Activated CD4-positive, alpha-beta T cell treated with anti-CD3 and anti-CD28 coated beads, Interleukin-2, amount 50 U/mL, for 1 hour (primary cell): ENCODE measurements at regions not wholly inside any gene's neighbourhood (a gene's known extent, or its start where the extent isn't known, plus 50 kb on each side); places are given as distances from the start of the nearest gene placed in this dataset.
"Not testable (repeated sequence)": the region's sequence is repeated elsewhere in the genome, so short reads cannot be mapped to it uniquely, and the experiment has no call there.

Experiments used
- DNase-seq: peaks from one replicate; pipeline ENCODE4 v3.0.0-alpha.2; 2020

- not testable (repeated sequence) for DNase-seq
These were observed 180.3 kb downstream of the PDGFRA start for GRCh38 chr4:54409270-54409817.

DNA sequence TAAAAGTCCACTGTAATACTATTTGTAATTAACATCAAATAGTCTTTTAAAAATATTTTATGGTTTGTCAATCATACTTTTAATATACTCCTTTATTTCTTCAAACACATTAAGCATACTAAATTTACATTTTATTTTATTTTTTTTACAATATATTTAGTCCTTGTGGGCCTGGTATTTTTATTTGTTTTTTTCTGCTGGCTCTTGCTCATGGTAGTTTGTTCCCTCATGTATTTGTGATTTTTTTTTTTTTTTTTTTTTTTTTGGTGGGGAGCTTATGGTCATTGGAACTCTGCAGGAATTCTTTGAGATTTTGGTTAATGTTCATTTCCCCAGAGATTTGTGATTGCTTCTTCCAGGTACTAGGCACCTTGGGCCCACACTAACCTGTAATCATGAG, 185.5 kb downstream of the PDGFRA start:
- no peak for DNase-seq

- no peak for DNase-seq
These were observed 188.4 kb downstream of the PDGFRA start for GRCh38 chr4:54417476-54417875.

DNA sequence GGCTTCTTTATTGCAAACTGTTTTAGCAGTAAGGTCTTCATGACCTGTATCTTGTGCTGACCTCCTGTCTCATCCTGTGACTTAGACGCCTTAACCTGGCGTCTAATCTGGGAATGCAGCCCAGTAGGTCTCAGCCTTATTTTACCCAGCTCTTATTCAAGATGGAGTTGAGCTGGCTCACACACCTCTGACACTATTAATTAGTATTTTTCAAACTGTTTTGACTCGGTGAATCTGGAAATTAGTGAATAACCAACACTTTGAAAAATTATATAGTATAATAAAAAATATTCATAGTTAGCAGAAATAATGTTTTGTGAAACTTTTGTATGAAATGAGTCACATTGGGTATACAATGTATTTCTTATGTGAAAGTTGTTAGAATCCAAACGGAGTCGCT, 189.4 kb downstream of the PDGFRA start:
- DNase-seq = no peak

GRCh38 chr4:54423066-54423465, 194.0 kb downstream of the PDGFRA start:
- DNase-seq = no peak

DNA sequence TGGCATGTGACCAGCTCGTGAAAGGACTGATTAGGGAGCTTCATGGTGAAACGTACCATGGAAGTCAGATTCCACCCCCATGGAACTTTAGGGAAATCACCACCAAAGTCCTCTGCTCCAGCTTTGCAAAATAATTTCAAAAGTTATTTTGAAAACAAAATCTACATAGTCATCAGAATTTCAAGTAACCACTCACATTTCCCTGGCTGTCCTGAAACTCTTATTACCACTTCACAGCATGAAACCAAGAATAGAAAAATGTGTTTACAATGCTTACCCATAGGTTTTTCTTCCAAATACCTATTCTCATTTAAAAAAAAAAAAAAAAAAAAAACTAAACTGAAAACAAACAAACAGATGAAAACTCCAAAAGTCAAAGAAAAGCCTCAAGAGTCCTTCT, 198.7 kb downstream of the PDGFRA start:
- DNase-seq = no peak

DNA sequence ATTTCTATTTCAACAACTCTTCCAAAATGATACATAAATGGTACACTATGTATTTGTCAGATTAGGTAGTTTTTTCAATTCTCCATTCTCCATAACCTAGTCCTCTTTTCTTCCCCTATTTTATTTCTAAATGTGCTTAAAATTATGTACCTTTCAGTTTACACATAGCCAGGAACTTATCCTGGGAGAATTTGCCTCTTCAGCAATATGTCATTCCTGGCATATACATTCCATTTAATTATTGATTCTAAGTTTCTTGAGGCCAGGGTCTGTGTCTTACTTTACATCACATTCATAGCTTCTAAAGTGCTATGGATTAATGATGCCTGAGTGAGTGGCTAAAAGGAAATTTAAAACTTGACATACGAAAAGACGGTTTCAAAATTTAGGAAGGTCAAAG, 199.8 kb downstream of the PDGFRA start:
- no peak for DNase-seq

DNA sequence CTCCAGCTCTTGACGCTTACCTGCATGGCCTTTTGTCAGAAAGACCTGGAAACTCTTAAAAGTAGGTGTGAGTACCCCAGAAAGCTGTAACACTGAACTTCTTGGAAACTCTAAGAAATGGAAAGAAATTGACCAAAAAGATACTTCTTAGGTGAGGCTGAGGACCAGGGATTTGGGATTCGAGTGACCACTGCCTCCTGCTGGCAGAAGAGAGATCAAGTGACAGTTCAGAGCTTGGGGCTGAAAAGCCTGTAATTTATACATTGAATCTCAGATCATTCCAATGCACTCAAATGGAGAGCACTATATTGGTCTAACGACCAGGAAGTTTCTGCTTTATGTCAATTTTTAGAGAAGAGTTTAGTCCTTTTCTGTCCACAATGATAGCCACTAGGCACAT, 204.6 kb downstream of the PDGFRA start:
- no peak for DNase-seq

- no peak for DNase-seq
These were observed 210.7 kb downstream of the PDGFRA start for GRCh38 chr4:54439831-54440243.

DNA sequence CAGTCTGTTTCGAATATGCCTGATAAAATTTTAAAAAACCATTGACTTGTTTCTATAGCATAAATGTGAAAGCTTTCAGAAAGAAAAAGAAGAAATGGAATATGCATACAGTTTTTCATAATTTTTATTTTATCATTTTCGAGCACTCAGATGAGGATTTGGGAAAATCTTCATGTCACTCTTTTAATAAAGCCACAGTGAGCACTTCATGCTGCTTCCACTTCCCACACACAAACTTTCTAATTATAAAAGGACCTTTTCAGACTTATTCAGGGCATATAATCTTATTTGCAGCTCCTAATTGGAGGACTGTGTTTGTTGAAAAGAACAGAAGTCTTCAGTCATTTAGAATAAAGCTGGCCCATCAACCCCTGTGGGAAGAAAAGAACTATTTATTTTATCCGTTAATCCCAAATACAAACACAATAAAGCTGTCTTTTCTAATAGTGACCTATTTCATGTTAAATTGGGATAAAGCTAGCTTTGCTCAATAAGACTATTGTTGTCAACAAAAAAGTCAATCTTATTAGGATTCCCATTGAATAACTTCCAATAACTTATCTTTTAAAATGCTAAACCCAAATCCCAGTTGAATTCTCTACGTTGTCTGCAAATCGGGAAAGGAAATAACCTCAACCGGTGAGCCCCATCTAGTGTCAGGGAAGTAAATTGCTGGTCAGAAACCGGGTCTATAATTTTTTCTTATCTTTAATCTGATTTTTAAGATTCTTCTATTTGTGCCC, 211.5 kb downstream of the PDGFRA start:
- no peak for DNase-seq

- DNase-seq = no peak
These were observed 211.9 kb upstream of the KIT start for GRCh38 chr4:54445866-54446265.

DNA sequence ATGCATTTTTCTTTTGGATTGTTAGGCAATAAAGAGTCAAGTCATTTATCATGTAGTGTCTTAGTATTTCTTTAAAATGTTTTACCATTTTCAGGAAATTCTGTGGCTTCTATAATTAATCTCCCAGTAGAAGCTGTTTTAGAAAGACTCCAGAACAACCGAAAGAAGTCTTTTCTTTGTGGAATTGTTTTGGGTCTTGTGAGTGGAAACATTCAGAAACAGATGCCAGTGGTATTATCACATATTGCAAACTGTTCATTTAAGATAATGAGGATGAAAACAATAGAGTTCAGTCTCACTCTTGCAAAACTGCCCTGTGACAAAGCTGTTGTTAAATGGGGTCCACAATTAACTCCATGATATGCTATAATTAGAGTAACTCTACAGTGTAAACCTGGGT, 211.2 kb upstream of the KIT start:
- no peak for DNase-seq

DNA sequence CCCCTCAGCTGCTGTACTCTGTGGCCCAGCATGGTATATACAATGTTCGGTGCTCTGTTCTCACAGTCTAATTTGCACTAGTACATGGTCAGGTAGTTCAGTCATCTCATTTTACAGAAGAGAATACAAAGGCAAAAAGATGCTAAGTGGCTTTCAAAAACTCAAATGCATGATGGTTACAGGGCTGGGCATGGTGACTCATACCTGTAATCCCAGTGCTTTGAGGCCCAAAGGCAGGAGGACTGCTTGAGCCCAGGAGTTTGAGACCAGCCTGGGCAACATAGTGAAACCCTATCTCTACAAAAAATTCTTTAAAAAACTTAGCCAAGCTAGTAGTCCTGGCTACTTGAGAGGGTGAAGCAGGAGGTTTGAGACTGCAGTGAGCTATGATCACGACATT, 210.5 kb upstream of the KIT start:
- no peak for DNase-seq

DNA sequence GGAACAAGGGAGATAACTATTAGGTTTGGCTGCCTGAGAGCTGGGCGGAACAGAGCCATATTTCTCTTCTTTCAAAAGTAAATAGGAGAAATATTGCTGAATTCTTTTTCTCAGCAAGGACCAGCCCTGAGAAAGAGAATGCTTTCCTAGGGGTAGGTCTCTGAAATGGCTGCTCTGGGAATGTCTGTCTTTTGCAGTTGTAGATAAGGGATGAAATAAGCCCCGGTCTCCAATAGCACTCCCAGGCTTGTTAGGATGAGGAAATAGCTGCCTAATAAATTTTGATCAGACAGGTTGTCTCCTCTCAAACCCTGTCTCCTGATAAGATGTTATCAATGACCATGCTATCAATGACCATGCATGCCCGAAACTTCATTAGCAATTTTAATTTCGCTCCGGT, 207.8 kb upstream of the KIT start:
- DNase-seq = no peak

GRCh38 chr4:54466960-54467359, 190.8 kb upstream of the KIT start:
- not testable (repeated sequence) for DNase-seq

DNA sequence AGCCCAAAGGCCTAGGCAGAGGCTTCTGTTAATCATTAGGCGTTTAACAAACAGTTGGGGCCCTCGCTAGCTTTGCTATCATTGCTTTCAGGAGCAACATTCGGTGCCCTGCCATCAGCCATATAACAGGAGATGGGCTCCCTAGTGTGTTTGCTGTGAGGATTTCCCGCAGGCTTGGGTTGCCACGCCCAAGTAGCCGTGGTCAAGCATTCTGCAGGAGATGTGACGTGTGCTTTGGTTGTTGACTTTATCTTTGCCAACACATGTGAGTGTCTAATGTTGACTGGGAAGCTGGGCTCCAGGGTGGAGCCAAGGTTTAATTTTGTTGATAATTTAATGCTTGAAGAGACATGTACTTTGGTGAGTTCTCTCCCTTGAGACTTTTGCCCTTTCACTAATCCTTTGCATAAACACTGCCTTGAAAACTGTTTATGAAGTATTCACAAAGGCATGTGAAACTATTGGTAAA, 184.6 kb upstream of the KIT start:
- DNase-seq = no peak

- DNase-seq = no peak
These were observed 184.0 kb upstream of the KIT start for GRCh38 chr4:54473798-54474197.

- no peak for DNase-seq
These were observed 182.2 kb upstream of the KIT start for GRCh38 chr4:54475546-54475945.

DNA sequence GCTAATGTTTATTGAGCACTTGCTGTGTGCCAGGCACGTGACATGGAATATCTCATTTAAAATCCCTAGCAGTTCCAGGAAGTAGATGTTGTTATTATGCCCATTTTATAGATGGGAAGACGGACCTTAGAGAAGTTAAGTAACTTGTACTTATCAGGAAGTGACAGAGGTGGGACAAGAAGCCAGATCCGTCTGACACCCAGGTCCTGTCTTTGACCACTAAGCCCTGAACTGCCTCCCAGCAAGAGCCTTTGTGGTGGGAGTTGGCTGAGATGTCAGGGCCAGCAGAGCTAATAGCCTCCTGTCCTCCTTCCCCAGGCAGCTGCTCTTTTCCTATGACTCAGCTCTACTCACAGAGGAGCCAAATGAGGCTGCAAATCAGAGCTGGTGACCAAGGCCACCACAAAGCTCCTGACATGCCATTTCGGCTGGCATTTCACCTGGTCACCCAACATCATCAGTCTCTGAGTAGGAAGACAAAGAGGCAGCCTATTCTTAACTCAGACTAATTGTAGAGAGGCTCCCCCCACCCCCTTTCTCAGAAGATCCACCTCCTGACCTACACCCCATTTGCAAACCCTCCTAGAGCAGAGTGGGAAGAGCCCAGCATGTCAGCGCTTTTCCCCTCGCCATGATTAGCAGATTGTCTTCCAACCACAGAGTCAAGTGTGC, 175.1 kb upstream of the KIT start:
- no peak for DNase-seq

DNA sequence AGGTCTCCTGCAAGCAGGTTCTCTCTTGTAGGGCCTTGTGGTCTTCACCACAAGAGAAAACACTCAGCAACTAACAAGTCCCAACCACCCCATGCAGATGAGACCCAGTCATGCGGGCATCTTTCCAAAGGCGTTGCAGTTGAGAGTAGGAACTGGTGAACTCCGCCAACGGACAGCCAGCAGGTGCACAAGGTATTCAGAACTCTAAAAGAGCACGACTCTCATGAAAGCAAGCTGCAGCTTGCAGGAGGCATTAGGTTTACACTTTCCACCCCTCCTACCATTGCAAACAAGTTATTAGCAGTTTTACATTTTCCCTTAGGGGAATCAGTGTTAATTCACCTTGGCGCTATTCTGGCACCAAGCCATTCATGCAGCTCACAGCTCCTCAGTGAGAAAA, 173.4 kb upstream of the KIT start:
- DNase-seq = no peak

DNA sequence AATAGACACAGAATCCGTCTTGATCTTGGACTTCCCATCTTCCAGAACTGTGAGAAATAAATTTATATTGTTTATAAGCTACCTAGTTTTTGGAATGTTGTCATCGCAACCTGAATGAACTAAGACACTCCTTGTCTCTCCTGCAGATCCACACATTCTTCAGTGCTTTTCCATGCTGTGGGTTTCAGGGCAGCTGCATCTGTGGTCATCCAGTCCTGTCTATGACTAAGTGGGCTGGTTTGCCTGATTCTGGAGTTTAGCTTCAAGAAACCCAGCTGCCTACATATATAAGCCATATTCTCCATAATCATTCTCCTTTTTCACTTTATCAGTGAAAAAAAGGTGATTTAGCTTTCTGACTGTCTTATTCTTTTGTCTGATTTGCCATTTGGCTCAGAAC, 170.3 kb upstream of the KIT start:
- no peak for DNase-seq

GRCh38 chr4:54493862-54494261, 163.9 kb upstream of the KIT start:
- no peak for DNase-seq

DNA sequence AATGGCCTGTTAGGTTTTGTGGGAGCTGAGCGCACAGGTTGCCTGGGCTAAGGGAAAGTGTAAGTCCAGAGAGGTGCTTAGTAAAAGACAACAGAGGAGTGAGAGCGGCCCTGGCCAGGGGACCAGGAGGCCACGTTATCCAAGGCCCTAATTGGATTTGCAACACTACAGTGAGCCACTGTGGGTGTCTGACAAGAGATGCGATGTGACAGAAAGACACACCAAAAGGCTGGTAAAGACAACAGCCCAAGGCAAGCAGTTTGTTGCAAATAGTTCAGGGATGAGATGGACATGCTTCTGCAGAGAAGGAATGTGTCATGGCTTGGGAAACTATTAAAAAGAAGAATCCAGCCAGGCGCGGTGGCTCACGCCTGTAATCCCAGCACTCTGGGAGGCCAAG, 162.7 kb upstream of the KIT start:
- no peak for DNase-seq

DNA sequence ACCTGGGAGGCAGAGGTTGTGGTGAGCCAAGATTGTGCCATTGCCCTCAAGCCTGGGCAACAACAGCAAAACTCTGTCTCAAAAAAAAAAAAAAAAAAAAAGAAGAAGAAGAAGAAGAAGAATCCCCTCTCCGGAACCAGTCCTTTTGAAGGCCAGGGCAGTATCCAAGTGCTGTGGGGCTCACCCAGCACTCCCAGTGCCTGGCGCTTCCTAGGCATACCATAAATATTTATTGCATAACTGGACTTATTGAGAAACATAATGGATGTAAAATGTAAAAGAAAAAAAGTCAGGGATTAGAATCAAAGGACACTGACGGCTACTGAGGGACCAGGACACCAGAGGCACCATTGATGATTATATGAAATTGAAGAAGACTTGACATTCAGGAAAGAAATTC, 162.1 kb upstream of the KIT start:
- no peak for DNase-seq

GRCh38 chr4:54496412-54496811, 161.3 kb upstream of the KIT start:
- DNase-seq = no peak
